ENCODE measurements at regions not wholly inside any gene's neighbourhood (a gene's known extent, or its start where the extent isn't known, plus 50 kb on each side); places are given as distances from the start of the nearest gene placed in this dataset.

GRCh38 chr17:79505199-79505598 is 105.7 kb downstream of the RBFOX3 start (continued):
- TF ChIP-seq ZSCAN31 (CRISPR knock-in tag; IDR thresholded peaks at IDR 0.05; ENCODE audit: low read depth), result no peak
- TF ChIP-seq ZNF512 (CRISPR knock-in tag; IDR thresholded peaks at IDR 0.05), result no peak

DNA sequence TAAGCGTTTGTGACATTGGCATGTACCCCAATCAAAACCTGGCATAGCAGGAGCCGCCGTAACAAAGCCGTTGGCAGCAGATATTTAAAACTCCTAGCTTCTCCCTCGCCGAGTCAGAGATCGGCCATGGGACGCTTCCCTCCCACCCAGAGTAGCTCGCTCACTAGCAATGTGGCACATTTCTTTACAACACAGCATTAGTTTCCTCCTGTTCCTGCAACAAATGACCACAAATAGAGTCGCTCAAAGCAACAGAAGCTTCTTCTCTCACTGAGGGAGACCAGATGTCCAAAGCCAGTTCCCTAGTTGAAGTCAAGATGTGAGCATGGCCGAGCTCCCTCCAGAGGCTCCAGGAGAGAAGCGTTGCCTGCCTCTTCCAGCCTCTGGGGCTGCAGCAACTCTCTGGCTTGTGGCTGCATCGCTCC is 106.7 kb downstream of the RBFOX3 start:
- DNase-seq (ENCODE audit: low spot score) (no peak), ATAC-seq (0 out of 3 replicates have a peak, but pooled peaks have one; percentile 26), FAIRE-seq (peak; percentile 4)
- Histone ChIP-seq H3K9me3 (ENCODE audit: low read length) (no peaks in the 10 kb centered on the region), H3K9ac (ENCODE audit: insufficient read depth, low read depth, low read length) (no peak overlapping the region), H3K79me2 (ENCODE audit: insufficient read depth, low read length) (no peaks in the 10 kb centered on the region), H3K27me3 (ENCODE audit: control insufficient read depth in 1 of 2, insufficient read depth in 2 of 2, low read length in 2 of 2) (peaks cover 12 to 86% of the 10 kb centered on the region in 2 experiments), H3K4me2 (ENCODE audit: low read depth, low read length) (no peak overlapping the region), H3K4me1 (ENCODE audit: insufficient read depth, low read length) (no peaks in the 10 kb centered on the region), H3K4me3 (replicated peaks in 1 of 3; ENCODE audit: insufficient read depth in 1 of 3, low read depth in 2 of 3, low read length in 3 of 3) (no peak overlapping the region), H4K20me1 (ENCODE audit: insufficient read depth, low read length) (no peaks in the 10 kb centered on the region), H3K27ac (ENCODE audit: extremely low read length, insufficient read depth, low read length) (no peak overlapping the region), H3K36me3 (replicated peaks in 1 of 2; ENCODE audit: control insufficient read depth in 1 of 2, insufficient read depth in 2 of 2, low read length in 2 of 2) (no peaks in the 10 kb centered on the region), H2AFZ (ENCODE audit: low read length) (no peak overlapping the region)
- in situ Hi-C loops (cut with HindIII; ENCODE audit: extremely low pct_ligation_motif_present, low pct_unique_long_range_greater_than_20kb) (no loop called here), intact Hi-C loops (cut with micrococcal nuclease; ENCODE audit: unreplicated experiment) (no loop called here)
- ChIA-PET POLR2A (no interaction called here), CTCF (ENCODE audit: low intra/inter-chr PET ratio, low total read pairs) (no interaction called here)
- TF ChIP-seq ADNP (CRISPR knock-in tag; IDR thresholded peaks at IDR 0.05) (no peak), ZNF740 (CRISPR knock-in tag; IDR thresholded peaks at IDR 0.05) (no peak), PRDM4 (CRISPR knock-in tag; IDR thresholded peaks at IDR 0.05; ENCODE audit: borderline replicate concordance) (no peak), ZNF850 (CRISPR knock-in tag; conservative IDR thresholded peaks at IDR 0.05) (no peak), NFE2L2 (IDR thresholded peaks at IDR 0.05; ENCODE audit: low read length) (no peak), ZNF367 (CRISPR knock-in tag; IDR thresholded peaks at IDR 0.05; ENCODE audit: borderline replicate concordance) (no peak), THAP11 (CRISPR knock-in tag; IDR thresholded peaks at IDR 0.05) (no peak), ZNF20 (CRISPR knock-in tag; IDR thresholded peaks at IDR 0.05) (no peak), RFX5 (IDR thresholded peaks at IDR 0.05; ENCODE audit: low read depth, low read length) (no peak), ATF1 (CRISPR knock-in tag; IDR thresholded peaks at IDR 0.05) (no peak)
- TF ChIP-seq, protein P1, sequence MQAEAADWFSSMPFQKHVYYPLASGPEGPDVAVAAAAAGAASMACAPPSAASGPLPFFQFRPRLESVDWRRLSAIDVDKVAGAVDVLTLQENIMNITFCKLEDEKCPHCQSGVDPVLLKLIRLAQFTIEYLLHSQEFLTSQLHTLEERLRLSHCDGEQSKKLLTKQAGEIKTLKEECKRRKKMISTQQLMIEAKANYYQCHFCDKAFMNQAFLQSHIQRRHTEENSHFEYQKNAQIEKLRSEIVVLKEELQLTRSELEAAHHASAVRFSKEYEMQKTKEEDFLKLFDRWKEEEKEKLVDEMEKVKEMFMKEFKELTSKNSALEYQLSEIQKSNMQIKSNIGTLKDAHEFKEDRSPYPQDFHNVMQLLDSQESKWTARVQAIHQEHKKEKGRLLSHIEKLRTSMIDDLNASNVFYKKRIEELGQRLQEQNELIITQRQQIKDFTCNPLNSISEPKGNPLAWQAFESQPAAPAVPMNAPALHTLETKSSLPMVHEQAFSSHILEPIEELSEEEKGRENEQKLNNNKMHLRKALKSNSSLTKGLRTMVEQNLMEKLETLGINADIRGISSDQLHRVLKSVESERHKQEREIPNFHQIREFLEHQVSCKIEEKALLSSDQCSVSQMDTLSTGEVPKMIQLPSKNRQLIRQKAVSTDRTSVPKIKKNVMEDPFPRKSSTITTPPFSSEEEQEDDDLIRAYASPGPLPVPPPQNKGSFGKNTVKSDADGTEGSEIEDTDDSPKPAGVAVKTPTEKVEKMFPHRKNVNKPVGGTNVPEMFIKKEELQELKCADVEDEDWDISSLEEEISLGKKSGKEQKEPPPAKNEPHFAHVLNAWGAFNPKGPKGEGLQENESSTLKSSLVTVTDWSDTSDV (CRISPR knock-in tag; IDR thresholded peaks at IDR 0.05), result no peak
- BruUV-seq (replicated peaks), result no TSS peak
- WGBS (ENCODE audit: low lambda C conversion rate), result 23% methylated on average over 12 of the region's 13 CpGs

Data from HepG2 (cell line).